Effector memory CD4-positive, alpha-beta T cell (primary cell): ENCODE measurements at regions not wholly inside any gene's neighbourhood (a gene's known extent, or its start where the extent isn't known, plus 50 kb on each side); places are given as distances from the start of the nearest gene placed in this dataset.
A peak's percentile ranks its signal among the peaks of the same experiment; 100 is the strongest.

ENCODE experiments used
- DNase-seq, 3 donors: peaks; one replicate each; pipeline ENCODE4 v3.0.0-alpha.2; 2020
- H3K27ac ChIP-seq: 2 replicates; pipeline ENCODE4 v1.7.0; 2013; ENCODE audit warnings: mild to moderate bottlenecking, low read length, moderate library complexity; ENCODE audit not compliant: insufficient read depth, poor library complexity, severe bottlenecking
- H3K27me3 ChIP-seq: replicated peaks from 2 replicates; pipeline ENCODE4 v1.7.0; 2013; ENCODE audit warnings: mild to moderate bottlenecking, low read length; ENCODE audit not compliant: insufficient read depth, control insufficient read depth, poor library complexity, severe bottlenecking
- H3K36me3 ChIP-seq: 2 replicates; pipeline ENCODE4 v1.7.0; 2013; ENCODE audit warnings: mild to moderate bottlenecking, low read length, moderate library complexity; ENCODE audit not compliant: control insufficient read depth, insufficient read depth
- H3K4me1 ChIP-seq: 2 replicates; pipeline ENCODE4 v1.7.0; 2013; ENCODE audit warnings: low read length, mild to moderate bottlenecking; ENCODE audit not compliant: control insufficient read depth, insufficient read depth, poor library complexity, severe bottlenecking
- H3K4me3 ChIP-seq: 2 replicates; pipeline ENCODE4 v1.7.0; 2013; ENCODE audit warnings: low read length, low read depth, mild to moderate bottlenecking; ENCODE audit not compliant: insufficient read depth, poor library complexity, severe bottlenecking
- H3K9me3 ChIP-seq: 2 replicates; pipeline ENCODE4 v1.7.0; 2013; ENCODE audit warnings: mild to moderate bottlenecking, low read length, moderate library complexity; ENCODE audit not compliant: control insufficient read depth

GRCh38 chr6:148173548-148173947, 169.1 kb upstream of the SASH1 start:
- Histone ChIP-seq H3K27me3 (no peaks in the 10 kb centered on the region), H3K4me3 (no peak overlapping the region), H3K4me1 (no peaks in the 10 kb centered on the region), H3K36me3 (no peaks in the 10 kb centered on the region), H3K27ac (no peak overlapping the region), H3K9me3 (no peaks in the 10 kb centered on the region)
- DNase-seq: no peak

GRCh38 chr6:148175550-148176188, 167.0 kb upstream of the SASH1 start:
- H3K4me1 ChIP-seq: no peaks in the 10 kb centered on the region
- H3K27ac ChIP-seq: no peak overlapping the region
- no peaks in the 10 kb centered on the region for H3K27me3 ChIP-seq
- no peaks in the 10 kb centered on the region for H3K36me3 ChIP-seq
- DNase-seq: no peak
- H3K9me3 ChIP-seq: no peaks in the 10 kb centered on the region
- H3K4me3 ChIP-seq: no peak overlapping the region

- Histone ChIP-seq H3K4me3 (no peak overlapping the region), H3K27ac (no peak overlapping the region), H3K9me3 (no peaks in the 10 kb centered on the region), H3K36me3 (no peaks in the 10 kb centered on the region), H3K4me1 (no peaks in the 10 kb centered on the region), H3K27me3 (no peaks in the 10 kb centered on the region)
- DNase-seq: peak in 1 of 3 donors; percentile 10
Observed at GRCh38 chr6:148177589-148178233, 164.9 kb upstream of the SASH1 start.

GRCh38 chr6:148179786-148180185, 162.9 kb upstream of the SASH1 start:
- Histone ChIP-seq H3K27ac (no peak overlapping the region), H3K36me3 (no peaks in the 10 kb centered on the region), H3K27me3 (no peaks in the 10 kb centered on the region), H3K4me3 (no peak overlapping the region), H3K4me1 (no peaks in the 10 kb centered on the region), H3K9me3 (no peaks in the 10 kb centered on the region)
- DNase-seq: no peak

- Histone ChIP-seq H3K36me3 (no peaks in the 10 kb centered on the region), H3K4me1 (no peaks in the 10 kb centered on the region), H3K9me3 (no peaks in the 10 kb centered on the region), H3K27me3 (no peaks in the 10 kb centered on the region), H3K27ac (no peak overlapping the region), H3K4me3 (no peak overlapping the region)
- no peak for DNase-seq
Observed at GRCh38 chr6:148182378-148182777, 160.3 kb upstream of the SASH1 start.

GRCh38 chr6:148183776-148184175, 158.9 kb upstream of the SASH1 start:
- Histone ChIP-seq H3K9me3 (no peaks in the 10 kb centered on the region), H3K4me3 (no peak overlapping the region), H3K36me3 (no peaks in the 10 kb centered on the region), H3K27ac (no peak overlapping the region), H3K4me1 (no peaks in the 10 kb centered on the region), H3K27me3 (no peaks in the 10 kb centered on the region)
- DNase-seq: no peak

GRCh38 chr6:148186916-148187315, 155.7 kb upstream of the SASH1 start:
- no peak overlapping the region for H3K27ac ChIP-seq

GRCh38 chr6:148192310-148192709, 150.3 kb upstream of the SASH1 start:
- Histone ChIP-seq H3K36me3 (no peaks in the 10 kb centered on the region), H3K27me3 (peaks cover 3% of the 10 kb centered on the region), H3K27ac (no peak overlapping the region), H3K9me3 (no peaks in the 10 kb centered on the region), H3K4me3 (no peak overlapping the region), H3K4me1 (no peaks in the 10 kb centered on the region)
- DNase-seq: no peak

More at GRCh38 chr6:148186916-148187315, 155.7 kb upstream of the SASH1 start:
- H3K9me3 ChIP-seq: no peaks in the 10 kb centered on the region
- no peak overlapping the region for H3K4me3 ChIP-seq
- H3K4me1 ChIP-seq: no peaks in the 10 kb centered on the region
- no peak for DNase-seq
- no peaks in the 10 kb centered on the region for H3K36me3 ChIP-seq
- no peaks in the 10 kb centered on the region for H3K27me3 ChIP-seq

- no peak for DNase-seq
- Histone ChIP-seq H3K27ac (no peak overlapping the region), H3K4me1 (no peaks in the 10 kb centered on the region), H3K4me3 (no peak overlapping the region), H3K9me3 (no peaks in the 10 kb centered on the region), H3K36me3 (no peaks in the 10 kb centered on the region), H3K27me3 (peaks cover 3% of the 10 kb centered on the region)
Observed at GRCh38 chr6:148193063-148193680, 149.5 kb upstream of the SASH1 start.

- H3K4me3 ChIP-seq: no peak overlapping the region
- H3K36me3 ChIP-seq: no peaks in the 10 kb centered on the region
- peaks cover 3% of the 10 kb centered on the region for H3K27me3 ChIP-seq
- H3K27ac ChIP-seq: no peak overlapping the region
- no peaks in the 10 kb centered on the region for H3K4me1 ChIP-seq
- no peak for DNase-seq
- no peaks in the 10 kb centered on the region for H3K9me3 ChIP-seq
Observed at GRCh38 chr6:148195511-148195910, 147.1 kb upstream of the SASH1 start.
